ENCODE measurements at regions not wholly inside any gene's neighbourhood (a gene's known extent, or its start where the extent isn't known, plus 50 kb on each side); places are given as distances from the start of the nearest gene placed in this dataset.

GRCh38 chr2:129823044-129823443, 156.4 kb upstream of the RAB6C start:
- H3K4me1 ChIP-seq (replicated peaks; ENCODE audit: insufficient read depth) = no peaks in the 10 kb centered on the region
- no peaks in the 10 kb centered on the region for H3K36me3 ChIP-seq (ENCODE audit: low read depth)
- CTCF ChIA-PET = no interaction called here
- H3K9me2 ChIP-seq (ENCODE audit: insufficient read depth) = no peaks in the 10 kb centered on the region
- peaks cover 87% of the 10 kb centered on the region for H3K27me3 ChIP-seq (ENCODE audit: insufficient read depth, low read depth)
- H3F3A ChIP-seq (ENCODE audit: insufficient read depth, low read depth) = no peaks in the 10 kb centered on the region
- no peaks in the 10 kb centered on the region; the same call in 1 of the 2 replicates for H4K20me1 ChIP-seq (ENCODE audit: insufficient read depth)
- no peak overlapping the region for H3K27ac ChIP-seq
- POLR2A ChIA-PET (ENCODE audit: unreplicated experiment) = no interaction called here
- no peak overlapping the region for H2AFZ ChIP-seq
- intact Hi-C loops (cut with micrococcal nuclease; ENCODE audit: unreplicated experiment) = no loop called here
- no peak overlapping the region for H3K4me3 ChIP-seq
- no peaks in the 10 kb centered on the region for H3K9me3 ChIP-seq (ENCODE audit: insufficient read depth, low read depth)
- BruUV-seq (replicated peaks) = no TSS peak
- no peak overlapping the region for H3K4me2 ChIP-seq
- TF ChIP-seq EZH2 (IDR thresholded peaks at IDR 0.05; ENCODE audit: low read depth) = no peak
- no peak for TF ChIP-seq CTCF (conservative IDR thresholded peaks at IDR 0.05)
- DNase-seq = no peak
- H3K79me2 ChIP-seq (ENCODE audit: low read depth) = no peaks in the 10 kb centered on the region

DNA sequence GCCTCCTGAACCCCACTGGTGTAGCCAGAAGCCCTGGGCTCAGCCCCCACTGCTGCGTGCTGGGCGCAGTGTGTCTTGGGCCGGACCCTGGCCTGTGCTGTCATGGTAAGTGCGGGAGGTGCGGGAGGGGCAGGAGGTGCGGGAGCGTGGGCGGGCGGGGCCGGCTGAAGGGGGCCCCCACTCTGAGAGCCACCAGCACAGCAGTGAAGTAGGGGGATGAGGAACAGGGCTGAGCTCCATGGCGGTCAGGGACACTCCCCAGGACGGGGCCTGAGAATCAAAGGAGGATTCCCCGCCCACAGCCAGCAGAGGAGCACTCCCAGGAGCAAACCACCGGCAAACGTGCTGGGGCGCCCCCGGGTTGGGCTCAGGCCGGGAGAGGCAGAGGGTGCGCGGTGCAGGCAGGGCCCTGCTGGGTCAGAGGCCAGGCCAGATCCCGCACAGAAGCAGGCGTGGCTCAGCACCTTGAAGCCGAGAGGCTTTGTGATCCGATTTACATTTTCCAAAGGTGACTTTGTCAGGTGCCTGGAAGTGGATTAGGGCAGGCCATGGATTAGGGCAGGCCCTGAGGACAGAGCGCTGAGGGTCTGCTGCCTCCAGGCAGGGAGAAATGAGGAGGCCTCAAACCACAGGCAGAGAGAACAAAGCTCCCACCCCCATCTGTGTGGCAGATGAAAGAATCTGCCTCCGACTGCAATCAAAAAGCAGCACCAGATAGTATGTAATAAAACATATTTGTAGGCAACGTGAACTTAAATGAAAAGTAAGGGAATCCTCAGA, 152.0 kb upstream of the RAB6C start:
- H3K79me2 ChIP-seq (ENCODE audit: low read depth) = no peaks in the 10 kb centered on the region
- no peaks in the 10 kb centered on the region for H3K36me3 ChIP-seq (ENCODE audit: low read depth)
- no peak overlapping the region for H3K4me2 ChIP-seq
- ChIA-PET CTCF (no interaction called here), POLR2A (ENCODE audit: unreplicated experiment) (no interaction called here)
- H3F3A ChIP-seq (ENCODE audit: insufficient read depth, low read depth) = no peaks in the 10 kb centered on the region
- no peak overlapping the region for H2AFZ ChIP-seq
- BruUV-seq (replicated peaks) = no TSS peak
- H3K9me3 ChIP-seq (ENCODE audit: insufficient read depth, low read depth) = no peaks in the 10 kb centered on the region
- no peak for TF ChIP-seq EZH2 (IDR thresholded peaks at IDR 0.05; ENCODE audit: low read depth)
- no peak for TF ChIP-seq CTCF (conservative IDR thresholded peaks at IDR 0.05)
- intact Hi-C loops (cut with micrococcal nuclease; ENCODE audit: unreplicated experiment) = no loop called here
- no peak overlapping the region for H3K27ac ChIP-seq
- peaks cover 74% of the 10 kb centered on the region for H3K27me3 ChIP-seq (ENCODE audit: insufficient read depth, low read depth)
- H4K20me1 ChIP-seq (ENCODE audit: insufficient read depth) = no peaks in the 10 kb centered on the region; the same call in 1 of the 2 replicates
- DNase-seq = no peak
- H3K4me1 ChIP-seq (replicated peaks; ENCODE audit: insufficient read depth) = no peaks in the 10 kb centered on the region
- H3K4me3 ChIP-seq = no peak overlapping the region
- no peaks in the 10 kb centered on the region for H3K9me2 ChIP-seq (ENCODE audit: insufficient read depth)

DNA sequence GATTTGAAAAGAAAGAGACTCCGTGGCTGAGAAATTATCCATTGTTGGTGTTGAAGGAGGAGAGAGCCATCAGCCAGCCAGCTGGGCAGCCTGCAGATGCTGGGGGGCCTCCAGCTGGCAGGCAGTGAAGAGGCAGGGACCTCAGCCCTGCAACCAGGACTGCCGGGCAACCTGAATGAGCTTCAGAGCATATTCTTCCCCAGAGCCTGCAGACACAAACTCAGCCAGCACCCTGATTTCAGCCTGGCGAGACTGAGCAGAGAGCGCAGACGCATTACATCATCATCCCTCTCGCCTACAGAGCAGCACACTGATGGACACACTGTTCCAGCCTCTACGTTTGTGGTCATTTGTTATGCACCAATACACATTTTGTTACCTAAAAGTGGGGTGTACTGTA, 150.7 kb upstream of the RAB6C start:
- no TSS peak for BruUV-seq (replicated peaks)
- Histone ChIP-seq H3K27me3 (ENCODE audit: insufficient read depth, low read depth) (peaks cover 69% of the 10 kb centered on the region), H3F3A (ENCODE audit: insufficient read depth, low read depth) (no peaks in the 10 kb centered on the region), H3K4me3 (no peak overlapping the region), H3K36me3 (ENCODE audit: low read depth) (no peaks in the 10 kb centered on the region), H3K4me1 (replicated peaks; ENCODE audit: insufficient read depth) (no peaks in the 10 kb centered on the region), H3K4me2 (no peak overlapping the region), H3K9me2 (ENCODE audit: insufficient read depth) (no peaks in the 10 kb centered on the region), H3K79me2 (ENCODE audit: low read depth) (no peaks in the 10 kb centered on the region), H2AFZ (no peak overlapping the region), H4K20me1 (ENCODE audit: insufficient read depth) (no peaks in the 10 kb centered on the region; the same call in 1 of the 2 replicates), H3K9me3 (ENCODE audit: insufficient read depth, low read depth) (no peaks in the 10 kb centered on the region), H3K27ac (no peak overlapping the region)
- CTCF ChIA-PET = no interaction called here
- intact Hi-C loops (cut with micrococcal nuclease; ENCODE audit: unreplicated experiment) = no loop called here
- TF ChIP-seq EZH2 (IDR thresholded peaks at IDR 0.05; ENCODE audit: low read depth) (no peak), CTCF (conservative IDR thresholded peaks at IDR 0.05) (no peak)
- POLR2A ChIA-PET (ENCODE audit: unreplicated experiment) = no interaction called here
- DNase-seq = no peak
